OCI-LY7 (cell line): ENCODE measurements at regions not wholly inside any gene's neighbourhood (a gene's known extent, or its start where the extent isn't known, plus 50 kb on each side); places are given as distances from the start of the nearest gene placed in this dataset.

Experiments used
- EZH2phosphoT487 ChIP-seq: fragments of 200-600 bp; sonication (generic); IDR thresholded peaks from 2 replicates; pipeline ENCODE4 v1.6.1; 2018; ENCODE audit warnings: low read depth, borderline replicate concordance, mild to moderate bottlenecking, mixed run types, antibody characterized with exemption, low read length, moderate library complexity, mixed read lengths
- TF ChIP-seq, protein P1 (sequence below): fragments of 200-600 bp; sonication (generic); conservative IDR thresholded peaks from 2 replicates; pipeline ENCODE4 v1.5.1; 2014; ENCODE audit warnings: mild to moderate bottlenecking, antibody characterized with exemption, low read length, moderate library complexity, mixed read lengths

DNA sequence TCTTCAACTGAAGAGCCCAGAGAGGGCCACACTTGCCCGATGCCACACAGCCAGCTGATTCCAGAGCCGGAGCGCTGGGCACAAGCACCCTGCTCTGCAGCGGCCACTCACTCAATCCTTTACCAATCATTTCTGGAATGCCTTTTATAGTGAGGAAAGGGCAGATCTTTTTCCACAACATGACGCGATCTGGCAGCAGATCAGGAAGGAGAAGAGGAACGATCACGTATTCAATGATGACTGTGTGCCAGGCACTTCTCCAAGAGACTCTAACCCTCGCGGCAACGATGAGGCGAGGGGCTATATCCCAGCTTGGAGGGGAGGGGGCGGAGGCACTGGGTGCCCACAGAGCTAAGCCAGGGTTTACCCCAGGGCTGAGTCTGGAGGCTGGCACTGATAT lies 56.3 kb upstream of the TCF20 start:
- TF ChIP-seq, protein P1, sequence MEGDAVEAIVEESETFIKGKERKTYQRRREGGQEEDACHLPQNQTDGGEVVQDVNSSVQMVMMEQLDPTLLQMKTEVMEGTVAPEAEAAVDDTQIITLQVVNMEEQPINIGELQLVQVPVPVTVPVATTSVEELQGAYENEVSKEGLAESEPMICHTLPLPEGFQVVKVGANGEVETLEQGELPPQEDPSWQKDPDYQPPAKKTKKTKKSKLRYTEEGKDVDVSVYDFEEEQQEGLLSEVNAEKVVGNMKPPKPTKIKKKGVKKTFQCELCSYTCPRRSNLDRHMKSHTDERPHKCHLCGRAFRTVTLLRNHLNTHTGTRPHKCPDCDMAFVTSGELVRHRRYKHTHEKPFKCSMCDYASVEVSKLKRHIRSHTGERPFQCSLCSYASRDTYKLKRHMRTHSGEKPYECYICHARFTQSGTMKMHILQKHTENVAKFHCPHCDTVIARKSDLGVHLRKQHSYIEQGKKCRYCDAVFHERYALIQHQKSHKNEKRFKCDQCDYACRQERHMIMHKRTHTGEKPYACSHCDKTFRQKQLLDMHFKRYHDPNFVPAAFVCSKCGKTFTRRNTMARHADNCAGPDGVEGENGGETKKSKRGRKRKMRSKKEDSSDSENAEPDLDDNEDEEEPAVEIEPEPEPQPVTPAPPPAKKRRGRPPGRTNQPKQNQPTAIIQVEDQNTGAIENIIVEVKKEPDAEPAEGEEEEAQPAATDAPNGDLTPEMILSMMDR, result no peak
- TF ChIP-seq EZH2phosphoT487, result no peak
